Lower leg skin (tissue), 3 donors: ENCODE measurements at regions not wholly inside any gene's neighbourhood (a gene's known extent, or its start where the extent isn't known, plus 50 kb on each side); places are given as distances from the start of the nearest gene placed in this dataset.

ENCODE experiments used
- POLR2A ChIP-seq, 2 donors: fragments of 450-650 bp; IDR thresholded peaks; one replicate each; pipeline ENCODE4 v1.6.1; 2016 to 2017; ENCODE audit warnings: antibody characterized with exemption in 2 of 2, mild to moderate bottlenecking in 1 of 2, moderate library complexity in 1 of 2
- TF ChIP-seq, protein P1 (sequence below), 3 donors: fragments of 450-650 bp; IDR thresholded peaks; one replicate each; pipeline ENCODE4 v1.5.1; 2016; ENCODE audit warnings: antibody characterized with exemption in 3 of 3, mild to moderate bottlenecking in 3 of 3, moderate library complexity in 2 of 3

DNA sequence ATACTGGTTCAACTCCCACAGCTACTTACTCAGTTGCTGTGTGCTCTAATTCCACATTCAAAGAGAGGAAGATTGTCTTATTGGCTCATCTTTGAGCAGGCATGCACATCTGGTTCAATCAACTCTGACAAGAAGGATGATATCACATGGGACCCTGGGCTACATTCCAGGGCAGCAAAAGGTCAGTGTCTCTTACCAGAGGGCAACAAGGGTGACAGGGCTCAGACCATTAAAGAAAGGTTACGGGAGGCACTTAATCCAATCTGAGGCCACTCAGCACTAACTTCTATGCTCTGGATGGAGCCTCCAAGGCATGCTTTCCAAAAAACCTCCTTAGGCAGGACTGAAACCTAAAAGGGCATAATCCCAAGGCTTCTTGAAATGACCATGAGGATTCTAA lies 549.4 kb upstream of the API5 start:
- TF ChIP-seq, protein P1, sequence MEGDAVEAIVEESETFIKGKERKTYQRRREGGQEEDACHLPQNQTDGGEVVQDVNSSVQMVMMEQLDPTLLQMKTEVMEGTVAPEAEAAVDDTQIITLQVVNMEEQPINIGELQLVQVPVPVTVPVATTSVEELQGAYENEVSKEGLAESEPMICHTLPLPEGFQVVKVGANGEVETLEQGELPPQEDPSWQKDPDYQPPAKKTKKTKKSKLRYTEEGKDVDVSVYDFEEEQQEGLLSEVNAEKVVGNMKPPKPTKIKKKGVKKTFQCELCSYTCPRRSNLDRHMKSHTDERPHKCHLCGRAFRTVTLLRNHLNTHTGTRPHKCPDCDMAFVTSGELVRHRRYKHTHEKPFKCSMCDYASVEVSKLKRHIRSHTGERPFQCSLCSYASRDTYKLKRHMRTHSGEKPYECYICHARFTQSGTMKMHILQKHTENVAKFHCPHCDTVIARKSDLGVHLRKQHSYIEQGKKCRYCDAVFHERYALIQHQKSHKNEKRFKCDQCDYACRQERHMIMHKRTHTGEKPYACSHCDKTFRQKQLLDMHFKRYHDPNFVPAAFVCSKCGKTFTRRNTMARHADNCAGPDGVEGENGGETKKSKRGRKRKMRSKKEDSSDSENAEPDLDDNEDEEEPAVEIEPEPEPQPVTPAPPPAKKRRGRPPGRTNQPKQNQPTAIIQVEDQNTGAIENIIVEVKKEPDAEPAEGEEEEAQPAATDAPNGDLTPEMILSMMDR (IDR thresholded peaks at IDR 0.05): no peak
- no peak for TF ChIP-seq POLR2A (IDR thresholded peaks at IDR 0.05)
